Germinal center (tissue), 1 donor: ENCODE measurements at regions not wholly inside any gene's neighbourhood (a gene's known extent, or its start where the extent isn't known, plus 50 kb on each side); places are given as distances from the start of the nearest gene placed in this dataset.

Experiments used
- DNase-seq: peaks from one replicate; pipeline ENCODE4 v3.0.0; 2012; ENCODE audit warnings: mixed read lengths, low spot score

DNA sequence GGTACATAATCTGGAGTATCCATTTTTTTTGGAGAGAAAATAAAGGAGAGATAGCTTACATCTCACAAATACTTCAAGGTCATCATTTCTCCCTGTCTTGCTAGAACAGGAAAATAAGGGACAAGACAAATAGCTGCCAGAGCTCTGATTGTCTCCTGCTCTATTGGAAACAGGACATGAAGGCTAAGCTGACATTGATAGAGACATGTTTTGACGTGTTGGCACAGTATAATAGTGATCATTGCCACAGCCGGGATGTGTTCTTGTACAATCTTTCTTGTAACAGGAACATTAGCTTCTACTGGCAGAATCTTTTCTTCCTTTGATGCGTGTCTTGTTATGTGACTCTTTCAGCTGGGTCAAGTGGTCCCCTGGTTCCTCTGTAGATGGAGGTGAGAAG, 279.3 kb upstream of the MTPN start:
- DNase-seq = no peak

GRCh38 chr7:136254148-136254547, 277.0 kb upstream of the MTPN start:
- no peak for DNase-seq

- no peak for DNase-seq
These were observed 274.7 kb upstream of the MTPN start for GRCh38 chr7:136251826-136252225.

DNA sequence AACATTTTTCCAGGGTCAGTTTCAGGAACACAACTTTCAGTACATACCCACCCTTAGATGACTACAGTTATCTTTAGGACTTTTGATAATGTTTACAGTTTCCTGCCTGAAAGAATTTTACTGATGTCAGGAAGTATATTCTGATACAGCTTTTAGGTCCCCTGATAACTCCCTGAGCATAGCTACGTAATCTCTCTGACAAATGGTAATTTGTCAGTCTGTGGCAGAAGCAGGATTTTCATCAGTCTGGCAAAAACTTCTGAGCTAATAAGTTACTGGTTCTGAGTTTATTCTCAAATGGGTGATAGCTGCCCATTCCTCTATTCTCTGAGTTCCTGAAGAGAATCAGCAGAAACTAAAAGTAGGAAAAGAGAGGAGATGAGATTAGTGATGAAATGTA, 270.1 kb upstream of the MTPN start:
- no peak for DNase-seq

GRCh38 chr7:136245327-136246004, 268.3 kb upstream of the MTPN start:
- no peak for DNase-seq

DNA sequence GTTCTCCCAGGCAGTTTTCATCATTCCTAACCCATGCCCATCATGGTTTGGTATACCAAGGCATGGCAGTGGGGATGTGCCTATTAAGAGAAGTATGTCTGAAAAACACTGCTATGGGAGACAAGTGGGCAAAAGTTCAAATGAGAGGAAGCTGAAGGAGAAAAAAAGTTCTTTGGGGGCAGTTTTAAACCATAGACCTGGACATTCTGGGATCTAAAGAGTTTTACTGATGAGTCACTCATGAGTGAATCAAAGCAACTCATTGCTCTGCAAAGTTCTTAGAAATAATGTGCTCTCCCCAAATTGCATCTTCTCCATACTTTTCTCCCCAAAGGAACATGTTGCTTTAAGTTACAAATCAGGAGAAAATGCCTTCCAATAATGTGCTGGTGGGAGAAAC, 256.9 kb upstream of the MTPN start:
- DNase-seq = no peak

- DNase-seq = no peak
These were observed 253.1 kb upstream of the MTPN start for GRCh38 chr7:136230210-136230609.

DNA sequence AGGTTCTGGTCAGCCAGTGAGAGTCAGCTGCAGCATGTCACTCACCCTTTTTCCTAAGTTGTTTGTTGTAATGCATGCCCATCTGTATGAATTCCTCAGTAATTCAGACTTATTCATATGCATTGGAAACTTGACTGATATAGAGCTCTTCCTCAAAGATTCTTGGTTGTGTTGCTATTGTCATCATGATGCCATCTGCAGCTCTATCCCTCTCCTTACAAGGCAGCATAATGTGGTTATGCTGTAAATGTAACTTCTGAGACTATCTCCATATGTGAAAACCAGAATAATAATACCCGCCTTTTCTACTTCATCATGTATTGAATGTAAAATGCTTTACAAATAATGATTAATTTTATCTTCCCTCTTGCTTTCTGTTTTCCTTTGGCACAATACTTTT, 252.6 kb upstream of the MTPN start:
- no peak for DNase-seq

GRCh38 chr7:136228171-136228570, 251.0 kb upstream of the MTPN start:
- DNase-seq = no peak

- DNase-seq = no peak
These were observed 237.2 kb upstream of the MTPN start for GRCh38 chr7:136214356-136214755.

DNA sequence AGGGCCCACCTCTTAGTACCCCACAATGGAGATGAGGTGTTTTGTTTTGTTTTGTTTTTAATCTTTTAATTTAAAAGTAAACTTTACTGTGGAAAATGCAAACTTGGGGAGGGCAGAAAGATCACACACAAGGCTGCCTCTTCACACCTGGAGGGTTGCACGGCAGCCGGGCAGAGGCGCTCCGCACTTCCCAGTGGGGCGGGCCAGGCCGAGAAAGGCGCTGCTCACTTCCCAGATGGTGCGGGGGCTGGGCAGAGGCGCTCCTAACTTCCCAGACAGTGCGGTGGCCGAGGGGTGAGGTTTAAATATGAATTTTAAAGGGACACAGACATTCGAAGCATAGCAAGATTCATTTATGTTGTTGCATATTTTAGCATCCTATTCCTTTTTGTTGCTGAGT, 235.9 kb upstream of the MTPN start:
- DNase-seq = no peak

DNA sequence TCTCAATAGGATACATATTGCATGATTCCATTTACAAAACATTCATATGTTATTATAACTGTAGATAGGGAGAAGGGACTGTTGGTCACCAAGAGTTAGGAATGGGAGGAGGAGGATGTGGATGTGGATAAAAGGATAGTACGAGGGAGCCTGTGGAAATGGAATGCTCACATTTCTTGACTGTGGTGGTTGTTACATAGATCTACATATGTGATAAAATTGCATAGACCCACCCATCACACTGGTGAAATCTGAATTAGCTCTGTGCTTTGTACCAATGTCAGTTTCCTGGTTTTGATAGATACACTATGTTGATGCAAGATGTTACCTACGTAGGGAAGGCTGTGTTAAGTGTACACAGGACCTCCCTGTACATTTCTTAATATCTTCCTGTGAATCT, 233.5 kb upstream of the MTPN start:
- no peak for DNase-seq

- DNase-seq = no peak
These were observed 232.9 kb upstream of the MTPN start for GRCh38 chr7:136210079-136210478.

DNA sequence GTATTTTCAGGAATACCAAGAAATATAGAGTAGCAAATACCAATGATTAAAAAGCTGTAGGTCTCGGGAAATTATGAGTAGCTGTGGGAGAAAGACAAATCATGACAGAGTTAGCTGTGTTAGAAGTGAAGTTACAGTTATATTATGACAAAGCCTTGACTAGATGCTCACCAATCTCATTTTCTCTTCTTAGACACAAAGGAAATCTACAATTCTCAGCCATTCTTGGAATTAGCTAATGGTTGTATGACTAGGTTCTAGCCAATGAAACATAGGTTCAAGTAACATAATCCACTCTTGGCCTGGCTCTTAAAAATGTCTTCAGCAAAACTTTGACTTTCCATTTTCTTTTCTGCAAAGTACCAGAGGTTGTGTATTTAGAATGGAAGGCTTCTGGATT, 228.8 kb upstream of the MTPN start:
- DNase-seq = no peak

GRCh38 chr7:136198168-136198567, 221.0 kb upstream of the MTPN start:
- no peak for DNase-seq

GRCh38 chr7:136194878-136195277, 217.7 kb upstream of the MTPN start:
- no peak for DNase-seq

GRCh38 chr7:136193940-136194339, 216.8 kb upstream of the MTPN start:
- no peak for DNase-seq

- DNase-seq = no peak
These were observed 212.4 kb upstream of the MTPN start for GRCh38 chr7:136189506-136189998.

DNA sequence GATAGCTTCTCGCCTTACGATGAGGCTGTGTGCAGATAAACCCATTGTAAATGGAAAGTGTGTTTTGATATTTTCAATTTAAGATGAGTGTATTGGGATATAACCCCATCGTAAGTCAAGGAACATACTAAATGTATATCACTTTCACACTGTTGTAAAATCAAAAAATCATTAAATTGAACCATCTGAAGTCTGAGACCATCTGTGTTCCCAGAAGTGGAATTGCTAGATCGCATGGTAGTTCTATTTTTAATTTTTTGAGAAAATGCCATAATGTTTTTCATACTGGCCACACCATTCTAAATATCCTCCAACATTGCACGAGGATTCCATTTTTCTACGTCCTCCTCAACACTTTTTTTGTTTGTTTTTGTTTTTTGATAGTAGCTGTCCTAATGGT, 209.1 kb upstream of the MTPN start:
- DNase-seq = no peak

DNA sequence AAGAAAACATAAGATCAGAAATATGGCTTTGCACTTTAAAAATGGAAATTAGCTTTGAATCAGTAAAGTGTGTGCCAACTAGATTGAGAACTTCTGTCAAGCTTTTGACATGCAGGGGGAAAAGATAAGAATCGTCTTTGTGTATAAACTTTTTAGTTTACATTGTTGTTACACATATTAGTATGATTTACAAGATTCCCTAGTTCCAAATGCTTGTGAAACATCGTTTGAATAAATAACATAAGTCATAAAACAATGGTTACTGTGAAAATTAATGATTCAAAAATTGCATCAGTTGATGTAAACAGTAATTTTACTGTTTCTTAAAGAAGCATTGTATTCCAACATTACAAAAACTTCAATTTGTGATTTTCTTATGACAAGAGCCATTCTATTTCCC, 207.6 kb upstream of the MTPN start:
- DNase-seq = no peak

GRCh38 chr7:136183981-136184380, 206.8 kb upstream of the MTPN start:
- no peak for DNase-seq

DNA sequence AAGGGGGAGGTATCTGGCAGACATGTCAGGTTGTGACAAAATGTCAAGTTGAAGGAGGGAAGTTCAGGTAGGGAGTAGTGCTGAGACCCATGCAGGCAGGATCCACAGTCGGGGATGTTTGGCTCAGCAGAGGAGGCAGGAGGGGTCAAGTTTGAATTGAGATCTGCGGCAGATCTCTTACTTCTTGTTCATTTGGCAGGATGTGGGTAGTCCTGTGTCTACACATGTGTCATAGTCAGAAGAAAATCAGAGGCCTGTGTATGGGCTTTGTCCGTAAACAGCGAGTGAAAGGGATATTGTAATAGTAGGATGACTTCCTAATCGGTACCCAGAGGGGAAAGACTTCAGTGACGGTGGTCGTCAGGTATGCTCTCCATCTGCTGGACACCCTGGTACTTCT, 203.8 kb upstream of the MTPN start:
- DNase-seq = no peak

DNA sequence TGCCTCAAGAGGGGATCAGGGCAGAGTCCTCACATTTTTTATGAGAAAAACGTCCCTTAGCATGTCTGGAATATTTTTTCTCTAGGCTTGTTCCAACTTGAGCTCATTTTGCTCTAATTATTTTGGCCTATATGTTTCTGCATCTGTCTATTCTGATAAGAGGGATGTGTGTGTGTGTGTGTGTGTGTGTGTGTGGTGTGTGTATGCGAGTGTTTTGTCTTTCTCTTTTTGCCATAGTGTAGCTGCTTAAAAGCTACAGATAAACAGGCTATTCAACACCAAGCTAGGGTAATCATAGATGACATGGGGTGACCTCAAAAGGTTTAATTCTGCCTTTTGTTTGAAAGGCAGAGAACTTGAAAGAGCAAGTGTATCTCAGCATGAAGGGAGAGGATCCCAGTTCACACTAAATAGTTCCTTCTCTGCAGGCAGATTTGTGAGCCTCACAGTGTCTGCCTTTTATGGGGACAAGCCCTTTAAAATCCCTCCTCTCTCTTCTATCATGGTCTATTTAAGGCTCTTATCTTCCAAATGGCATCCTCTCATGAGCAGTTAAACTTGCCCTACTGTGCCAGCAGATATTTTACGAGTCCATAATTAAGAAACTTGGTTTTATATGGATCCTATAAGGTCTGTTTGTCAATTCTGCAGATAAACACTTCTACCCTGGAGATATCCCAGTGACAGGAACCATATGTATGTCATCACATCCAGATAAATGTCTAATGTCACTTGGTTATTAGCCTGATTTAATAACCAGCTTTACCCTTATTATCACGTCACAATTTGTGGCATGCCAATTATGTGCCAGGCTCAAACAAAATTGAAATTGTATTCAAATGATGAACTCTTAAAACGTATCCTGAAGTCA, 202.9 kb upstream of the MTPN start:
- DNase-seq = no peak

- no peak for DNase-seq
These were observed 202.0 kb upstream of the MTPN start for GRCh38 chr7:136179154-136179553.
